HG03571 (cell line): ENCODE measurements at regions not wholly inside any gene's neighbourhood (a gene's known extent, or its start where the extent isn't known, plus 50 kb on each side); places are given as distances from the start of the nearest gene placed in this dataset.

ENCODE experiments used
- ATAC-seq: cut with Tn5 transposase; IDR thresholded peaks from one replicate; pipeline ENCODE4 v1.9.1; 2021; ENCODE audit not compliant: unreplicated experiment

GRCh38 chr21:38959692-38960061, 153.9 kb downstream of the ETS2 start:
- ATAC-seq = no peak

- ATAC-seq = no peak
Observed at GRCh38 chr21:38958940-38959691, 153.4 kb downstream of the ETS2 start.

GRCh38 chr21:38958323-38958705, 152.6 kb downstream of the ETS2 start:
- no peak for ATAC-seq

GRCh38 chr21:38957575-38958322, 152.0 kb downstream of the ETS2 start:
- ATAC-seq = no peak

GRCh38 chr21:38956856-38957571, 151.3 kb downstream of the ETS2 start:
- no peak for ATAC-seq

- no peak for ATAC-seq
Observed at GRCh38 chr21:38956521-38956855, 150.8 kb downstream of the ETS2 start.

GRCh38 chr21:38956007-38956406, 150.3 kb downstream of the ETS2 start:
- no peak for ATAC-seq

- ATAC-seq = no peak
Observed at GRCh38 chr21:38955495-38955894, 149.8 kb downstream of the ETS2 start.

GRCh38 chr21:38954588-38955004, 148.9 kb downstream of the ETS2 start:
- no peak for ATAC-seq

- no peak for ATAC-seq
Observed at GRCh38 chr21:38953516-38953915, 147.8 kb downstream of the ETS2 start.

GRCh38 chr21:38952890-38953289, 147.2 kb downstream of the ETS2 start:
- no peak for ATAC-seq

- ATAC-seq = no peak
Observed at GRCh38 chr21:38951095-38951730, 145.5 kb downstream of the ETS2 start.

- no peak for ATAC-seq
Observed at GRCh38 chr21:38950435-38951094, 144.8 kb downstream of the ETS2 start.

- no peak for ATAC-seq
Observed at GRCh38 chr21:38949070-38949380, 143.3 kb downstream of the ETS2 start.

GRCh38 chr21:38948377-38949069, 142.8 kb downstream of the ETS2 start:
- ATAC-seq = no peak

- ATAC-seq = no peak
Observed at GRCh38 chr21:38945545-38946245, 140.0 kb downstream of the ETS2 start.

- no peak for ATAC-seq
Observed at GRCh38 chr21:38944903-38945302, 139.2 kb downstream of the ETS2 start.

- no peak for ATAC-seq
Observed at GRCh38 chr21:38944402-38944801, 138.7 kb downstream of the ETS2 start.

GRCh38 chr21:38942748-38943211, 137.1 kb downstream of the ETS2 start:
- ATAC-seq = no peak

GRCh38 chr21:38938769-38939168, 133.0 kb downstream of the ETS2 start:
- no peak for ATAC-seq
